ENCODE measurements at regions not wholly inside any gene's neighbourhood (a gene's known extent, or its start where the extent isn't known, plus 50 kb on each side); places are given as distances from the start of the nearest gene placed in this dataset.

GRCh38 chr9:95809686-95810085 lies 65.8 kb upstream of the ERCC6L2 start (continued):
- TF ChIP-seq ZNF592 (IDR thresholded peaks at IDR 0.05) (no peak), CHD4 (IDR thresholded peaks at IDR 0.05) (no peak), NR2F1 (conservative IDR thresholded peaks at IDR 0.05) (no peak), CBX5 (IDR thresholded peaks at IDR 0.05; ENCODE audit: low read depth) (no peak)

GRCh38 chr9:95808011-95808410 lies 67.5 kb upstream of the ERCC6L2 start:
- in situ Hi-C loops (cut with MboI): no loop called here
- H3K79me2 ChIP-seq (ENCODE audit: control insufficient read depth, insufficient read depth, low read length): no peaks in the 10 kb centered on the region
- no TSS peak for BruUV-seq (replicated peaks)
- H3K4me3 ChIP-seq: no peak overlapping the region
- H4K20me1 ChIP-seq (ENCODE audit: control insufficient read depth, insufficient read depth): no peaks in the 10 kb centered on the region
- H3K27ac ChIP-seq (ENCODE audit: control insufficient read depth, insufficient read depth): no peak overlapping the region
- ChIA-PET CTCF (no interaction called here), SMC1A (ENCODE audit: uncharacterized antibody, unreplicated experiment) (no interaction called here), RAD21 (ENCODE audit: unreplicated experiment) (no interaction called here), POLR2A (no interaction called here)
- no peak overlapping the region for H2AFZ ChIP-seq (ENCODE audit: control insufficient read depth, low read depth, low read length)
- H3K27me3 ChIP-seq (replicated peaks in 1 of 2; ENCODE audit: control insufficient read depth in 2 of 2, insufficient read depth in 2 of 2, low read length in 1 of 2): no peaks in the 10 kb centered on the region; a peak in 1 of 4 replicates
- no peaks in the 10 kb centered on the region for H3K36me3 ChIP-seq (ENCODE audit: control insufficient read depth in 2 of 2, insufficient read depth in 2 of 2, low read length in 1 of 2)
- no peak for ATAC-seq
- no peak for DNase-seq (ENCODE audit: low read depth, low spot score)
- H3K9ac ChIP-seq (ENCODE audit: control insufficient read depth, insufficient read depth, low read length): no peak overlapping the region
- H3K9me3 ChIP-seq (replicated peaks; ENCODE audit: control insufficient read depth, insufficient read depth, low read length): peaks cover 5% of the 10 kb centered on the region; the same call in 2 of the 3 replicates
- peak overlapping the region; percentile 83 for H3K4me2 ChIP-seq (ENCODE audit: control insufficient read depth, insufficient read depth)
- H3K4me1 ChIP-seq (ENCODE audit: control insufficient read depth, insufficient read depth, low read length): peaks cover 13% of the 10 kb centered on the region
- WGBS (ENCODE audit: insufficient coverage, insufficient replicate concordance, low lambda C conversion rate, missing lambda C conversion rate): 30% methylated on average over 3 of the region's 3 CpGs
- intact Hi-C loops (cut with micrococcal nuclease; ENCODE audit: unreplicated experiment): no loop called here
- TF ChIP-seq SUZ12 (IDR thresholded peaks at IDR 0.05; ENCODE audit: unreplicated experiment) (no peak), CREM (IDR thresholded peaks at IDR 0.05; ENCODE audit: low read depth) (no peak), HDGF (IDR thresholded peaks at IDR 0.05) (no peak)
- FAIRE-seq: peak; percentile 54
